GM12878 (cell line): ENCODE measurements at regions not wholly inside any gene's neighbourhood (a gene's known extent, or its start where the extent isn't known, plus 50 kb on each side); places are given as distances from the start of the nearest gene placed in this dataset.

Experiments used
- ATAC-seq: fragments of 200-7000 bp; cut with Tn5 transposase; 3 replicates; pipeline ENCODE4 v1.9.1; 2020; ENCODE audit warnings: mild to moderate bottlenecking, moderate library complexity
- BruUV-seq: library from RNA; stranded (reverse); fragments of 400-500 nt; replicated peaks from 2 replicates; lab custom pipeline; 2021; lab: Mats Ljungman, UMichigan
- CTCF ChIA-PET: fragments of 300-600 bp; sonication (Branson Sonifier 250); formaldehyde crosslinking; extraction: SDS; loops from one replicate; lab custom pipeline; 2021; ENCODE audit warnings: inconsistent platforms; lab: Yijun Ruan, JAX
- POLR2A ChIA-PET: fragments of 350-600 bp; formaldehyde crosslinking; extraction: SDS; loops from one replicate; lab custom pipeline; 2021; ENCODE audit warnings: inconsistent platforms; lab: Charles Lee
- RAD21 ChIA-PET: fragments of 300-600 bp; sonication (Branson Sonifier 250); formaldehyde crosslinking; loops from one replicate; lab custom pipeline; 2023; ENCODE audit warnings: antibody characterized with exemption; ENCODE audit not compliant: unreplicated experiment; lab: Charles Lee
- SMC1A ChIA-PET: fragments of 300-600 bp; sonication (Branson Sonifier 250); formaldehyde crosslinking; loops from one replicate; lab custom pipeline; 2023; ENCODE audit not compliant: unreplicated experiment, uncharacterized antibody; lab: Charles Lee
- DNase-seq: peaks from one replicate; pipeline ENCODE4 v3.0.0-alpha.2; 2011; ENCODE audit warnings: low read depth, low spot score
- FAIRE-seq: peaks from 3 replicates; lab custom pipeline; 2011; peaks lifted over from hg19 to GRCh38; lab: Jason Lieb, UNC
- H2AFZ ChIP-seq: 2 replicates; pipeline ENCODE4 v1.6.0; 2011; ENCODE audit warnings: low read depth, low read length, control low read depth; ENCODE audit not compliant: control insufficient read depth
- H3K27ac ChIP-seq: 2 replicates; pipeline ENCODE4 v1.5.1; 2011; ENCODE audit warnings: control low read depth; ENCODE audit not compliant: control insufficient read depth, insufficient read depth
- H3K27me3 ChIP-seq, 2 experiments: replicated peaks in 1 of 2; 2 replicates each; pipeline versions ENCODE4 v1.6.0 to v1.6.1; 2011; ENCODE audit warnings: low read length in 1 of 2; ENCODE audit not compliant: control insufficient read depth in 2 of 2, insufficient read depth in 2 of 2
- H3K36me3 ChIP-seq, 2 experiments: 2 replicates each; pipeline ENCODE4 v1.5.1; 2011; ENCODE audit warnings: low read length in 1 of 2; ENCODE audit not compliant: control insufficient read depth in 2 of 2, insufficient read depth in 2 of 2
- H3K4me1 ChIP-seq: 2 replicates; pipeline ENCODE4 v1.6.1; 2011; ENCODE audit warnings: mild to moderate bottlenecking, low read length, moderate library complexity, mixed read lengths; ENCODE audit not compliant: control insufficient read depth, insufficient read depth
- H3K4me2 ChIP-seq: 2 replicates; pipeline ENCODE4 v1.6.0; 2011; ENCODE audit warnings: control low read depth; ENCODE audit not compliant: control insufficient read depth, insufficient read depth
- H3K4me3 ChIP-seq: fragments of 200-600 bp; sonication (generic); 2 replicates; pipeline ENCODE4 v1.5.1; 2016
- H3K79me2 ChIP-seq: 2 replicates; pipeline ENCODE4 v1.6.0; 2011; ENCODE audit warnings: low read length; ENCODE audit not compliant: control insufficient read depth, insufficient read depth
- H3K9ac ChIP-seq: 2 replicates; pipeline ENCODE4 v1.8.0; 2011; ENCODE audit warnings: low read length, control low read depth, mixed read lengths; ENCODE audit not compliant: control insufficient read depth, insufficient read depth
- H3K9me3 ChIP-seq: replicated peaks from 3 replicates; pipeline ENCODE4 v1.5.1; 2011; ENCODE audit warnings: mild to moderate bottlenecking, low read length; ENCODE audit not compliant: control insufficient read depth, insufficient read depth
- H4K20me1 ChIP-seq: 2 replicates; pipeline ENCODE4 v1.6.0; 2011; ENCODE audit not compliant: control insufficient read depth, insufficient read depth
- FOXK2 ChIP-seq: fragments of 450-650 bp; IDR thresholded peaks from 2 replicates; pipeline ENCODE4 v1.6.1; 2017; ENCODE audit warnings: mild to moderate bottlenecking, moderate library complexity
- IKZF1 ChIP-seq: fragments of 450-650 bp; conservative IDR thresholded peaks from 2 replicates; pipeline ENCODE4 v1.6.1; 2017; ENCODE audit warnings: antibody characterized with exemption, mild to moderate bottlenecking
- MEF2B ChIP-seq: fragments of 450-650 bp; IDR thresholded peaks from 2 replicates; pipeline ENCODE4 v1.6.1; 2018; ENCODE audit warnings: mild to moderate bottlenecking, moderate library complexity; ENCODE audit not compliant: partially characterized antibody, poor library complexity, severe bottlenecking
- NR2C2 ChIP-seq: IDR thresholded peaks from 2 replicates; pipeline ENCODE4 v1.6.1; 2011; ENCODE audit warnings: borderline replicate concordance, low read depth; ENCODE audit not compliant: control insufficient read depth, insufficient read length
- SMC3 ChIP-seq: IDR thresholded peaks from 2 replicates; pipeline ENCODE4 v1.6.1; 2011; ENCODE audit warnings: low read length, improper control_type of control experiment, borderline replicate concordance
- TBL1XR1 ChIP-seq: IDR thresholded peaks from 2 replicates; pipeline ENCODE4 v1.6.1; 2012; ENCODE audit warnings: low read depth, low read length, improper control_type of control experiment
- YY1 ChIP-seq: IDR thresholded peaks from 2 replicates; pipeline ENCODE4 v1.6.1; 2011; ENCODE audit warnings: low read depth, mild to moderate bottlenecking, low read length
- WGBS: methylation state at CpG from one replicate; pipeline ENCODE4 v1.1.6; 2016; ENCODE audit warnings: low lambda C conversion rate; ENCODE audit not compliant: insufficient replicate concordance, insufficient coverage; ENCODE audit errors: missing lambda C conversion rate; 5-methylcytosine and 5-hydroxymethylcytosine counted together
- in situ Hi-C: fragments of 300-500 bp; cut with MboI; formaldehyde crosslinking; loops from 9 replicates; pipeline ENCODE4 v1.14.3; 2018; ENCODE audit warnings: mixed read lengths
- intact Hi-C: fragments of 100-400 bp; cut with micrococcal nuclease; formaldehyde crosslinking; loops from one replicate; pipeline ENCODE4 v1.14.2; 2022; ENCODE audit not compliant: unreplicated experiment

DNA sequence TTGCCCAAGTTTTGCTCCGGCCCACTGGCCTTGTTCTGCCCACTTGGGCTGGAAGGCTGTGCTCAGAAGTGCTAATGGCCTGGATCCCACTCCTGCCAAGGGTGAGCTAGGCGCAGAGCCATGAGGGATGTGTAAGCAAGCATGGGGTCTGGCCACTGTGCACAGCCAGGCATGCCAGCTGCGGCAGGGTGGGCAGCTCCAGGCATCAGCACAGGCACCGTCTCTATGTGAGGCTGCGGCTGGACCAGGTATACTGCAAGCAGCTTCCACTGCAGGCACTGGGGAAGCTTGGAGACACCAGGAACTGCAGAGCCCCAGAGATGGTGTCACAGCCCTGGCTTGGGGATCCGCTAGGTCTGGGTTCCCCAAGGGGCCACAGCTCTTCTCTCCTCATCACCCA is 264.9 kb downstream of the LRIG3 start:
- no peaks in the 10 kb centered on the region for H3K9me3 ChIP-seq
- POLR2A ChIA-PET = no interaction called here
- SMC1A ChIA-PET = no interaction called here
- no peak for TF ChIP-seq YY1
- TF ChIP-seq IKZF1 = no peak
- TF ChIP-seq SMC3 = no peak
- TF ChIP-seq MEF2B = no peak
- no peak for TF ChIP-seq FOXK2
- TF ChIP-seq NR2C2 = no peak
- BruUV-seq = no TSS peak
- CTCF ChIA-PET = interaction anchor here (0.7 to 1.6 kb wide), 3 partner anchors 9 to 54 kb away, joined by 3 to 4 read pairs (median 3); no protein-coding TSS in a partner anchor
- no peak overlapping the region for H3K27ac ChIP-seq
- H4K20me1 ChIP-seq = no peaks in the 10 kb centered on the region
- no peak overlapping the region for H3K9ac ChIP-seq
- in situ Hi-C loops = no loop called here
- no peaks in the 10 kb centered on the region for H3K79me2 ChIP-seq
- H2AFZ ChIP-seq = no peak overlapping the region
- no peak overlapping the region for H3K4me3 ChIP-seq
- H3K36me3 ChIP-seq = no peaks in the 10 kb centered on the region
- intact Hi-C loops = no loop called here
- FAIRE-seq (no peak), DNase-seq (no peak), ATAC-seq (no peak)
- 48% methylated on average over 6 of the region's 6 CpGs for WGBS
- H3K4me1 ChIP-seq = no peaks in the 10 kb centered on the region
- no peak overlapping the region for H3K4me2 ChIP-seq
- no peaks in the 10 kb centered on the region for H3K27me3 ChIP-seq
- RAD21 ChIA-PET = no interaction called here

DNA sequence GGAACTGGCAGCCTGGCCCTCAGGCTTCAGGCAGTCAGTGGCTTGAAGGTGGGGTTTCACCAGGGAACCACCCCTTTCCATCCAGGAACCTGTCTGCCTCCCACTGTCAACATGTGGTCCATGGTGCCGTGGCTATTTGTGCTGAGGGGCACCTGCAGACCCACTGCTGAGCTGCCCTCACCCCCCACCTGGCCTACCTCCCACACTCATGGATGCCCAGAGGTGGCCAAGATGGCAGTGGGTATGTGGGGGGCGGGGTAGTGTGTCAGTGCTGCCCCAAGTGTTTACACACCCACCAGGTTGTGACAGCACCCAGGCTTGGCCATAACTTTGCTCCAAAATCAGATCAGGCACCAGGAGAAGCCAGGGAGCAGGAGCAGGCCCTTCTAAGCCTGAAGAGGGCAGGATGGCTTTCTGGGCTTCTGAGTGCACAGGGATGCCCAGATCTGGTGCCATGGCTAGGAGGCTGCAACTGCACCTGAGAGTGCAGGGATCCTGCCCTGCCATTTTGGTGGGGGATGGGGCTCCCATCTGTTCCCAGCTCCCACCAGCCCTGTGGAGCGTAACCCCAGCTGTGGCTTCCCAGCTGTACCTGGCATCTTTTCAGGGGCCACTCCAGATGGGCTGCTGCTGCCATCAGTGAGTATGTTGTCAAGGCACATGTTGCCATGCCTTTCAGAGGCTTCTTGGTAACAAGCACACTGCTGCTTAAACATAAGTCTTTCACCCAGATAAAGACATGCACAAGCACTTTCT is 263.9 kb downstream of the LRIG3 start:
- Histone ChIP-seq H3K9me3 (no peaks in the 10 kb centered on the region), H4K20me1 (no peaks in the 10 kb centered on the region), H3K27me3 (no peaks in the 10 kb centered on the region), H3K79me2 (no peaks in the 10 kb centered on the region), H2AFZ (no peak overlapping the region), H3K4me3 (no peak overlapping the region), H3K27ac (no peak overlapping the region), H3K36me3 (no peaks in the 10 kb centered on the region), H3K9ac (no peak overlapping the region), H3K4me1 (no peaks in the 10 kb centered on the region), H3K4me2 (no peak overlapping the region)
- no peak for ATAC-seq
- no peak for DNase-seq
- BruUV-seq = no TSS peak
- 0% methylated on average over 3 of the region's 3 CpGs for WGBS
- RAD21 ChIA-PET = no interaction called here
- TF ChIP-seq TBL1XR1 = no peak
- intact Hi-C loops = no loop called here
- POLR2A ChIA-PET = no interaction called here
- CTCF ChIA-PET = interaction anchor here (0.8 kb wide), 1 partner anchor 18 kb away, joined by 4 read pairs; no protein-coding TSS in a partner anchor
- in situ Hi-C loops = no loop called here
- FAIRE-seq = no peak
- SMC1A ChIA-PET = interaction anchor here (1.7 kb wide), 1 partner anchor 10 kb away, joined by 4 read pairs; no protein-coding TSS in a partner anchor
